HL-60 (cell line): ENCODE measurements at regions not wholly inside any gene's neighbourhood (a gene's known extent, or its start where the extent isn't known, plus 50 kb on each side); places are given as distances from the start of the nearest gene placed in this dataset.

Experiments used
- DNase-seq, 2 experiments: peaks; one replicate each; pipeline ENCODE4 v3.0.0-alpha.2; 2010 to 2020; ENCODE audit warnings: low read depth in 1 of 2, low spot score in 1 of 2
- H3K27ac ChIP-seq: fragments of 250-450 bp; sonication (Bioruptor Pico); replicated peaks from 2 replicates; pipeline ENCODE4 v1.5.1; 2020; ENCODE audit warnings: mild to moderate bottlenecking, moderate library complexity
- H3K27me3 ChIP-seq: fragments of 250-450 bp; sonication (Bioruptor Pico); 2 replicates; pipeline ENCODE4 v1.5.1; 2021; ENCODE audit warnings: mild to moderate bottlenecking, moderate library complexity; ENCODE audit not compliant: insufficient read depth, poor library complexity, severe bottlenecking
- H3K4me3 ChIP-seq: replicated peaks from 2 replicates; pipeline ENCODE4 v1.5.1; 2011; ENCODE audit warnings: mild to moderate bottlenecking, control low read depth, low read length; ENCODE audit not compliant: insufficient read depth
- CTCF ChIP-seq: IDR thresholded peaks from one replicate; pipeline ENCODE4 v1.5.1; 2011; ENCODE audit warnings: low read length, control low read depth, inconsistent platforms; ENCODE audit not compliant: insufficient read depth
- GABPA ChIP-seq: IDR thresholded peaks from 2 replicates; pipeline ENCODE4 v1.6.1; 2012; ENCODE audit warnings: low read depth
- POLR2AphosphoS5 ChIP-seq: IDR thresholded peaks from 2 replicates; pipeline ENCODE4 v1.6.1; 2012; ENCODE audit warnings: low read depth
- SPI1 ChIP-seq: IDR thresholded peaks from 2 replicates; pipeline ENCODE4 v1.6.1; 2012; ENCODE audit warnings: low read depth, mild to moderate bottlenecking, borderline replicate concordance
- TF ChIP-seq, protein P1 (sequence below): IDR thresholded peaks from 2 replicates; pipeline ENCODE4 v1.6.1; 2012; ENCODE audit warnings: low read depth; ENCODE audit not compliant: insufficient replicate concordance

- no peak for TF ChIP-seq GABPA
- TF ChIP-seq, protein P1, sequence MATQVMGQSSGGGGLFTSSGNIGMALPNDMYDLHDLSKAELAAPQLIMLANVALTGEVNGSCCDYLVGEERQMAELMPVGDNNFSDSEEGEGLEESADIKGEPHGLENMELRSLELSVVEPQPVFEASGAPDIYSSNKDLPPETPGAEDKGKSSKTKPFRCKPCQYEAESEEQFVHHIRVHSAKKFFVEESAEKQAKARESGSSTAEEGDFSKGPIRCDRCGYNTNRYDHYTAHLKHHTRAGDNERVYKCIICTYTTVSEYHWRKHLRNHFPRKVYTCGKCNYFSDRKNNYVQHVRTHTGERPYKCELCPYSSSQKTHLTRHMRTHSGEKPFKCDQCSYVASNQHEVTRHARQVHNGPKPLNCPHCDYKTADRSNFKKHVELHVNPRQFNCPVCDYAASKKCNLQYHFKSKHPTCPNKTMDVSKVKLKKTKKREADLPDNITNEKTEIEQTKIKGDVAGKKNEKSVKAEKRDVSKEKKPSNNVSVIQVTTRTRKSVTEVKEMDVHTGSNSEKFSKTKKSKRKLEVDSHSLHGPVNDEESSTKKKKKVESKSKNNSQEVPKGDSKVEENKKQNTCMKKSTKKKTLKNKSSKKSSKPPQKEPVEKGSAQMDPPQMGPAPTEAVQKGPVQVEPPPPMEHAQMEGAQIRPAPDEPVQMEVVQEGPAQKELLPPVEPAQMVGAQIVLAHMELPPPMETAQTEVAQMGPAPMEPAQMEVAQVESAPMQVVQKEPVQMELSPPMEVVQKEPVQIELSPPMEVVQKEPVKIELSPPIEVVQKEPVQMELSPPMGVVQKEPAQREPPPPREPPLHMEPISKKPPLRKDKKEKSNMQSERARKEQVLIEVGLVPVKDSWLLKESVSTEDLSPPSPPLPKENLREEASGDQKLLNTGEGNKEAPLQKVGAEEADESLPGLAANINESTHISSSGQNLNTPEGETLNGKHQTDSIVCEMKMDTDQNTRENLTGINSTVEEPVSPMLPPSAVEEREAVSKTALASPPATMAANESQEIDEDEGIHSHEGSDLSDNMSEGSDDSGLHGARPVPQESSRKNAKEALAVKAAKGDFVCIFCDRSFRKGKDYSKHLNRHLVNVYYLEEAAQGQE, result no peak
- no peak for TF ChIP-seq POLR2AphosphoS5
- TF ChIP-seq SPI1, result no peak
- TF ChIP-seq CTCF, result no peak
- DNase-seq, result no peak
- Histone ChIP-seq H3K27me3 (no peaks in the 10 kb centered on the region), H3K27ac (no peak overlapping the region), H3K4me3 (no peak overlapping the region)
Observed at GRCh38 chr16:26211542-26211941, 519.8 kb downstream of the HS3ST4 start.

- H3K4me3 ChIP-seq, result no peak overlapping the region
- TF ChIP-seq SPI1 (no peak), POLR2AphosphoS5 (no peak), GABPA (no peak), CTCF (no peak)
- TF ChIP-seq, protein P1, result no peak
- H3K27me3 ChIP-seq, result no peaks in the 10 kb centered on the region
- DNase-seq, result no peak
- no peak overlapping the region for H3K27ac ChIP-seq
Observed at GRCh38 chr16:26212599-26212998, 520.8 kb downstream of the HS3ST4 start.

DNA sequence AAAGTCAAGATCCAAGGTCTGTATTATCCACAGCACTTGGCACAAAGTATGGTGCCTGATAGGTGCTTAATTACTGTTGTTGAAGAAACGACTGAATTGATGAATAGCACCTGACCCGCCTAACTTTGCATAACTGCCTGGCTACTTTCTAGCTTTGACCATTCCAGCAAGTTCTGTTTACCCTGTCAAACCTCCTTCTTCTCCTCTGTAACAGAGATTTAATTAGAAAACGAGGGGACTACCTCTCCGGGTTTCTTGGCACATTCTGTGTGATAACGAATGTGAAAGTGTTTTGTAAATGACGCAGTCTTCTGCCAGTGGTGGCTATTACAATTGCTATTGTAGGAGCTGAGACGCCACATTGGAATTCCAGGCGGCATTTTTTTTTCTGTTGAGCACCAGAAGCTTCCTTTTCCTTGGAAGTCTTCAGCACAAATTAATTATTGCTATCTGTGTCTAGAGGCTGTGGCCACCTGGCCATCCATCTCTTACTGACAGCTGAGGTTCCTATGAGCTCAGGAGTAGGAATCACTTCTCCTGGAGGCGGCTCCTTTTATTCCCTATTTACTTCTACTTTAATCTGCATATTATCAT, 522.9 kb downstream of the HS3ST4 start:
- no peaks in the 10 kb centered on the region for H3K27me3 ChIP-seq
- DNase-seq, result no peak
- H3K4me3 ChIP-seq, result no peak overlapping the region
- TF ChIP-seq GABPA, result no peak
- TF ChIP-seq, protein P1, result no peak
- TF ChIP-seq SPI1, result no peak
- no peak for TF ChIP-seq CTCF
- TF ChIP-seq POLR2AphosphoS5, result no peak
- no peak overlapping the region for H3K27ac ChIP-seq
